GM23338 (cell line): ENCODE measurements at regions not wholly inside any gene's neighbourhood (a gene's known extent, or its start where the extent isn't known, plus 50 kb on each side); places are given as distances from the start of the nearest gene placed in this dataset.

Source experiments
- ATAC-seq: fragments of 200-7000 bp; cut with Tn5 transposase; 3 replicates; pipeline ENCODE4 v1.9.1; 2020
- DNase-seq: peaks from one replicate; pipeline ENCODE4 v3.0.0-alpha.2; 2015; ENCODE audit warnings: low spot score
- H2AFZ ChIP-seq: fragments of 200-600 bp; sonication (generic); 2 replicates; pipeline ENCODE4 v1.8.0; 2016; ENCODE audit warnings: antibody characterized with exemption, mild to moderate bottlenecking, moderate library complexity
- H3F3A ChIP-seq: fragments of 200-600 bp; sonication (generic); replicated peaks from 2 replicates; pipeline ENCODE4 v1.8.0; 2017; ENCODE audit warnings: antibody characterized with exemption, mixed run types, low read depth
- H3K27ac ChIP-seq: fragments of 200-600 bp; sonication (generic); 2 replicates; pipeline ENCODE4 v1.6.1; 2016; ENCODE audit warnings: low read depth
- H3K27me3 ChIP-seq: fragments of 200-600 bp; sonication (generic); 2 replicates; pipeline ENCODE4 v1.8.0; 2016; ENCODE audit warnings: mild to moderate bottlenecking, mixed run types, moderate library complexity; ENCODE audit not compliant: insufficient read depth
- H3K36me3 ChIP-seq: fragments of 200-600 bp; sonication (generic); 2 replicates; pipeline ENCODE4 v1.8.0; 2016; ENCODE audit warnings: mild to moderate bottlenecking; ENCODE audit not compliant: insufficient read depth
- H3K4me1 ChIP-seq: fragments of 200-600 bp; sonication (generic); 2 replicates; pipeline ENCODE4 v1.8.0; 2016; ENCODE audit warnings: mild to moderate bottlenecking, moderate library complexity; ENCODE audit not compliant: insufficient read depth
- H3K4me2 ChIP-seq: fragments of 200-600 bp; sonication (generic); 2 replicates; pipeline ENCODE4 v1.7.1; 2017; ENCODE audit warnings: mixed run types
- H3K4me3 ChIP-seq: fragments of 200-600 bp; sonication (generic); 2 replicates; pipeline ENCODE4 v1.6.1; 2016; ENCODE audit warnings: mixed run types
- H3K79me2 ChIP-seq: fragments of 200-600 bp; sonication (generic); replicated peaks from 2 replicates; pipeline ENCODE4 v1.8.0; 2017; ENCODE audit warnings: mild to moderate bottlenecking; ENCODE audit not compliant: insufficient read depth
- H3K9me2 ChIP-seq: fragments of 200-600 bp; sonication (generic); 2 replicates; pipeline ENCODE4 v1.8.0; 2017; ENCODE audit not compliant: insufficient read depth
- H4K20me1 ChIP-seq: fragments of 200-600 bp; sonication (generic); replicated peaks from 2 replicates; pipeline ENCODE4 v1.8.0; 2017; ENCODE audit warnings: mild to moderate bottlenecking; ENCODE audit not compliant: insufficient read depth
- H3K27ac Mint-ChIP-seq: 2 replicates; pipeline ENCODE4 v1.8.0; 2020; ENCODE audit warnings: inconsistent platforms, mild to moderate bottlenecking, moderate library complexity, mixed read lengths
- H3K27me3 Mint-ChIP-seq: 3 replicates; pipeline ENCODE4 v1.8.0; 2022; ENCODE audit warnings: low read depth, mild to moderate bottlenecking, moderate library complexity, mixed read lengths, inconsistent platforms; ENCODE audit not compliant: insufficient read depth, poor library complexity
- H3K36me3 Mint-ChIP-seq: 3 replicates; pipeline ENCODE4 v1.8.0; 2021; ENCODE audit warnings: low read depth, mild to moderate bottlenecking, inconsistent platforms, moderate library complexity, mixed read lengths
- H3K4me1 Mint-ChIP-seq: 3 replicates; pipeline ENCODE4 v1.8.0; 2020; ENCODE audit warnings: mild to moderate bottlenecking, inconsistent platforms, mixed read lengths
- H3K4me3 Mint-ChIP-seq: 3 replicates; pipeline ENCODE4 v1.8.0; 2021; ENCODE audit warnings: moderate library complexity, mild to moderate bottlenecking, inconsistent platforms, mixed read lengths
- H3K9me3 Mint-ChIP-seq: 3 replicates; pipeline ENCODE4 v1.8.0; 2020; ENCODE audit warnings: moderate library complexity, mild to moderate bottlenecking, inconsistent platforms, mixed read lengths
- CREB1 ChIP-seq: fragments of 250-450 bp; sonication (Bioruptor Pico); IDR thresholded peaks from 2 replicates; pipeline ENCODE4 v1.5.0; 2020; ENCODE audit warnings: low read depth, mild to moderate bottlenecking, moderate library complexity
- EZH2 ChIP-seq: fragments of 200-600 bp; sonication (generic); IDR thresholded peaks from one replicate; pipeline ENCODE4 v1.8.0; 2017; ENCODE audit warnings: antibody characterized with exemption, mild to moderate bottlenecking, low read depth; ENCODE audit not compliant: unreplicated experiment
- EZH2phosphoT487 ChIP-seq: fragments of 200-600 bp; sonication (generic); IDR thresholded peaks from one replicate; pipeline ENCODE4 v1.8.1; 2018; ENCODE audit warnings: antibody characterized with exemption; ENCODE audit not compliant: unreplicated experiment
- NANOG ChIP-seq: IDR thresholded peaks from 2 replicates; pipeline ENCODE4 v1.6.1; 2016; ENCODE audit warnings: antibody characterized with exemption, borderline replicate concordance
- POLR2AphosphoS5 ChIP-seq: IDR thresholded peaks from 2 replicates; pipeline ENCODE4 v1.6.1; 2016; ENCODE audit warnings: antibody characterized with exemption, low read depth
- ZNF114 ChIP-seq: fragments of 250-450 bp; sonication (Bioruptor Pico); IDR thresholded peaks from 2 replicates; pipeline ENCODE4 v1.5.0; 2020; ENCODE audit warnings: mild to moderate bottlenecking, moderate library complexity
- ZNF331 ChIP-seq: fragments of 250-450 bp; sonication (Bioruptor Pico); IDR thresholded peaks from 2 replicates; pipeline ENCODE4 v1.5.0; 2020; ENCODE audit warnings: low read depth, mild to moderate bottlenecking, moderate library complexity
- ZNF462 ChIP-seq: fragments of 250-450 bp; sonication (Bioruptor Pico); IDR thresholded peaks from 2 replicates; pipeline ENCODE4 v1.5.0; 2020; ENCODE audit warnings: mild to moderate bottlenecking, moderate library complexity

DNA sequence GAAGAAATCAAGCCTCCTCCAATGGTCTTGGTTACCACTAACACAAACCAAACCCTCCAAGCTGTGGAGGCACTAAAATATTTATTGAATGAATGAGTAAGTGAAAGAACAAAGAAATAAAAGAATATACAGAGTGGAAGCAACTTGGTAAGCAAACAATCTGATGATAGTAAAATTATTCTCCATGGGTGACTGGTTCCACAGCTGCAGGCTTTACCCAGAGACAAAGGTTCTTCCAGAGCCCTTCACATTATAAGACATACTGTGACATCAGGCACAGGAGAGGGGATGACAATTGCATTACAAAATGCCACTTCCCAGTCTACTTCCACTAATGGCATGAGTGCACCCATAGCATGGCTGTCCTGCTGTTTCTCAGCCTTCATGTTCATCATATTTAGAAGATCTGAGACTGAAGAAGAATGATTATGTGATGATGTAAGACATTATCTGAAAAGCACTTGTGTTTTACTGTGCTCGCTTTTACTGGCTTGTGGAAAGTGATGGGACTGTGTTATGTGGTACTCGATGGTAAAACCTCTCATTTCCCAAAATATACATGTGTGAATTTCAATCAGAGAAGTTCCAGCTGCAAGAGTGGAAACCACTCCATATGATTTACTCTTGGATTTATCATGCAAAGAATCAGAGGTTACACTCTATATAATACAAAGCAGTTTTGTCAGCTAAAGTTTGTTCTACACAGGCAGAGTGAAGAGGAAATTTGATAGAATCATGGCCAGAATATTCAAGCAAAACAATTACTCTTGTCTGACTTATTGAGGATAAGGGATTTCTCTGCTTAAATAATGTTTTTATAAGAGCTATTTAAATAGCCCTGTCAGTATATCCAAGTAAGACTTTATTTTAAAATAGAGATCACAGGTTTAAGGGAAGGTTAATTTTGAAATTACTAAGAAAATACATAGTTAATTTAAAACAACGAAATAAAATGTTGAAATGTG is 220.2 kb upstream of the NBEA start (continued):
- TF ChIP-seq NANOG, result no peak

DNA sequence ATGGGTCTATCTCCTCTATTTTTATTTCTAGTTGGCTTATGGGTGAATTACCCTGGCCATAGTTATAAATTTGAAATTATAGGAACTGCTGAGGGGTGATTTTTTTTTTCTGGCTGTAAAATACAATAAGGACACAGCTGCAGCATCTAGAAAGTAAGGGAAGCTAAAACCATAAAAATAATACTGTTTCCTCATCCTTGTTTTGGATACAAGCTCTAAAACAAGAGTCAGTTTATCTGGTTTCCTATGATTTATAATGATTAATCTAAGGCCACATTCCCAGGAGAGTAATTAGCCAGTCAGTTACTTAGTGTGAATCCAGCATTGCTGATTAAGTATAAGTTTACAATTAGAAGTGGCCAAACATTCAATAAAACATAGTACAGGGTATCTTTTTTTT is 219.1 kb upstream of the NBEA start:
- Histone ChIP-seq H3K27me3 (no peaks in the 10 kb centered on the region), H2AFZ (no peak overlapping the region), H3K4me1 (no peaks in the 10 kb centered on the region), H3K36me3 (no peaks in the 10 kb centered on the region; the same call in 1 of the 2 replicates), H3K4me3 (no peak overlapping the region), H3F3A (no peaks in the 10 kb centered on the region), H4K20me1 (no peaks in the 10 kb centered on the region), H3K79me2 (no peaks in the 10 kb centered on the region), H3K4me2 (no peak overlapping the region), H3K9me2 (peaks cover 4% of the 10 kb centered on the region; the same call in 1 of the 2 replicates), H3K27ac (no peak overlapping the region)
- Mint-ChIP-seq H3K4me3 (no peak overlapping the region), H3K9me3 (no peaks in the 10 kb centered on the region; the same call in 2 of the 3 replicates), H3K36me3 (no peaks in the 10 kb centered on the region), H3K27ac (no peak overlapping the region), H3K4me1 (no peaks in the 10 kb centered on the region), H3K27me3 (peaks cover 2% of the 10 kb centered on the region)
- DNase-seq, result no peak
- no peak for ATAC-seq
- TF ChIP-seq CREB1 (no peak), EZH2phosphoT487 (no peak), NANOG (no peak), ZNF114 (CRISPR knock-in tag) (no peak), ZNF462 (CRISPR knock-in tag) (no peak), ZNF331 (CRISPR knock-in tag) (no peak), EZH2 (no peak), POLR2AphosphoS5 (no peak)
